A549 (cell line): ENCODE measurements at regions not wholly inside any gene's neighbourhood (a gene's known extent, or its start where the extent isn't known, plus 50 kb on each side); places are given as distances from the start of the nearest gene placed in this dataset.

Experiments
- CBX2 ChIP-seq: fragments of 200-600 bp; sonication (generic); IDR thresholded peaks from 2 replicates; pipeline ENCODE4 v1.6.1; 2016; ENCODE audit warnings: low read depth, mild to moderate bottlenecking, borderline replicate concordance
- CBX8 ChIP-seq: fragments of 200-600 bp; sonication (generic); IDR thresholded peaks from 2 replicates; pipeline ENCODE4 v1.6.1; 2016
- EP300 ChIP-seq, 2 experiments: fragments of >200 bp; sonication (Bioruptor Twin); formaldehyde crosslinking; IDR thresholded peaks; 2 replicates in 1 of 2; 3 replicates in 1 of 2; pipeline ENCODE4 v1.6.1; 2016 to 2017
- JUNB ChIP-seq: fragments of >200 bp; sonication (Bioruptor Twin); formaldehyde crosslinking; IDR thresholded peaks from 2 replicates; pipeline ENCODE4 v1.6.1; 2016
- KDM1A ChIP-seq: fragments of 200-600 bp; sonication (generic); IDR thresholded peaks from 2 replicates; pipeline ENCODE4 v1.6.1; 2016; ENCODE audit warnings: low read depth, mild to moderate bottlenecking
- PHF8 ChIP-seq: fragments of 200-600 bp; sonication (generic); IDR thresholded peaks from 2 replicates; pipeline ENCODE4 v1.6.1; 2016; ENCODE audit warnings: low read depth, mild to moderate bottlenecking, antibody characterized with exemption, moderate library complexity, borderline replicate concordance
- POLR2A ChIP-seq: IDR thresholded peaks from 2 replicates; pipeline ENCODE4 v1.6.1; 2012; ENCODE audit warnings: mild to moderate bottlenecking, low read length
- POLR2AphosphoS2 ChIP-seq: conservative IDR thresholded peaks from 2 replicates; pipeline ENCODE4 v1.6.1; 2012; ENCODE audit warnings: low read length, improper control_type of control experiment, inconsistent platforms
- TF ChIP-seq, protein P1 (sequence below): fragments of >200 bp; sonication (Bioruptor Twin); formaldehyde crosslinking; IDR thresholded peaks from 3 replicates; pipeline ENCODE4 v1.5.1; 2016
- TF ChIP-seq, protein P2 (sequence below): fragments of 450-650 bp; IDR thresholded peaks from 2 replicates; pipeline ENCODE4 v1.6.1; 2014; ENCODE audit warnings: antibody characterized with exemption

DNA sequence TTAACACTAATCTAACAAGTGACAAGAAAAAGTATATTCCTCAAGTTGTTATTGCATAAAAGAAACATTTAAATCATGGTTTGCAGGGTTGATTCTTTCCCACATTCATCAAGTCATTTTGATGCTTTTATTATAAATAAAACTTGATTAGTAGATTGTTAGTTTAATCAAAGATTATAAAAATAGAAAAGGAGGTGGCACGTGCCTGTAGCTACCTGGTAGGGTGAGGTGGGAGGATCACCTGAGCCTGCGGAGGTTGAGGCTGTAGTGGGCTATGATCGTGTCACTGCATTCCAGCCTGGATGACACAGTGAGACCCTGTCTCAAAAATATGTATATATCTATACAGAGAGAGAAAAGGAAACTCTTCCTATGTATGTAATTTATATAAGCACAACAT is 433.2 kb upstream of the RGS6 start:
- TF ChIP-seq POLR2AphosphoS2 (no peak), POLR2A (no peak), CBX8 (no peak), JUNB (no peak), KDM1A (no peak), PHF8 (no peak), EP300 (IDR thresholded peaks at IDR 0.05) (no peak), CBX2 (no peak)
- TF ChIP-seq, protein P1, sequence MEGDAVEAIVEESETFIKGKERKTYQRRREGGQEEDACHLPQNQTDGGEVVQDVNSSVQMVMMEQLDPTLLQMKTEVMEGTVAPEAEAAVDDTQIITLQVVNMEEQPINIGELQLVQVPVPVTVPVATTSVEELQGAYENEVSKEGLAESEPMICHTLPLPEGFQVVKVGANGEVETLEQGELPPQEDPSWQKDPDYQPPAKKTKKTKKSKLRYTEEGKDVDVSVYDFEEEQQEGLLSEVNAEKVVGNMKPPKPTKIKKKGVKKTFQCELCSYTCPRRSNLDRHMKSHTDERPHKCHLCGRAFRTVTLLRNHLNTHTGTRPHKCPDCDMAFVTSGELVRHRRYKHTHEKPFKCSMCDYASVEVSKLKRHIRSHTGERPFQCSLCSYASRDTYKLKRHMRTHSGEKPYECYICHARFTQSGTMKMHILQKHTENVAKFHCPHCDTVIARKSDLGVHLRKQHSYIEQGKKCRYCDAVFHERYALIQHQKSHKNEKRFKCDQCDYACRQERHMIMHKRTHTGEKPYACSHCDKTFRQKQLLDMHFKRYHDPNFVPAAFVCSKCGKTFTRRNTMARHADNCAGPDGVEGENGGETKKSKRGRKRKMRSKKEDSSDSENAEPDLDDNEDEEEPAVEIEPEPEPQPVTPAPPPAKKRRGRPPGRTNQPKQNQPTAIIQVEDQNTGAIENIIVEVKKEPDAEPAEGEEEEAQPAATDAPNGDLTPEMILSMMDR: no peak
- TF ChIP-seq, protein P2, sequence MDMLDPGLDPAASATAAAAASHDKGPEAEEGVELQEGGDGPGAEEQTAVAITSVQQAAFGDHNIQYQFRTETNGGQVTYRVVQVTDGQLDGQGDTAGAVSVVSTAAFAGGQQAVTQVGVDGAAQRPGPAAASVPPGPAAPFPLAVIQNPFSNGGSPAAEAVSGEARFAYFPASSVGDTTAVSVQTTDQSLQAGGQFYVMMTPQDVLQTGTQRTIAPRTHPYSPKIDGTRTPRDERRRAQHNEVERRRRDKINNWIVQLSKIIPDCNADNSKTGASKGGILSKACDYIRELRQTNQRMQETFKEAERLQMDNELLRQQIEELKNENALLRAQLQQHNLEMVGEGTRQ: no peak
